ENCODE measurements at regions not wholly inside any gene's neighbourhood (a gene's known extent, or its start where the extent isn't known, plus 50 kb on each side); places are given as distances from the start of the nearest gene placed in this dataset.

DNA sequence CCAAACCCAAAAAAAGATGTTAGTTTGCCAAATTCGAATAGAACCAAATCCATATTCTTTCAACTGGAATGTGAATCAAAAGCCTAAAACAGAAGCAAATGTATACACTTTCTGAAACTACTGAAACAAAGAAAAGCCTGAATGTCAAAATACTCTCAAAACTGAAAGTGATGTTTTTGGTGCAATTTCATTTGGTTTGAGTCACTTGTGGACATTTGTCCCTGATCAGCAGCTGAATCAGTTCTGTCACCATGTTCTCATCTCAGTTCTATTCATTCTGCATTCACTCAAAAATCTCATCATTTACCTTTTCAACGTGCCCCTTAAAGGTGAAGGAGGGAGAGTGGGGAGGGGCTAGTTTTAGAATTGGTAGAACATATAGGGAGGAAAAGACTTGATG is 266.8 kb downstream of the ABHD5 start:
- H3K4me3 ChIP-seq (ENCODE audit: insufficient read depth, low read depth, low read length) = no peak overlapping the region
- H3K27me3 ChIP-seq (ENCODE audit: control insufficient read depth, insufficient read depth, low read length, poor library complexity, severe bottlenecking) = no peaks in the 10 kb centered on the region
- no peaks in the 10 kb centered on the region for H3K36me3 ChIP-seq (ENCODE audit: control insufficient read depth, insufficient read depth, low read length)
- no peak overlapping the region for H3K27ac ChIP-seq (ENCODE audit: insufficient read depth, low read depth, low read length, poor library complexity, severe bottlenecking)
- peaks cover 12% of the 10 kb centered on the region for H3K4me1 ChIP-seq (ENCODE audit: control insufficient read depth, insufficient read depth, low read length)
- no peaks in the 10 kb centered on the region for H3K9me3 ChIP-seq (ENCODE audit: control insufficient read depth, low read length)
- 84 to 100% methylated on average over 1 to 2 of the region's 2 CpGs for WGBS, 2 experiments

GRCh38 chr3:43958005-43958770 is 267.4 kb downstream of the ABHD5 start:
- H3K36me3 ChIP-seq (ENCODE audit: control insufficient read depth, insufficient read depth, low read length) = no peaks in the 10 kb centered on the region
- no peak overlapping the region for H3K27ac ChIP-seq (ENCODE audit: insufficient read depth, low read depth, low read length, poor library complexity, severe bottlenecking)
- 92% methylated on average over 16 of the region's 16 CpGs for WGBS, 2 experiments
- H3K9me3 ChIP-seq (ENCODE audit: control insufficient read depth, low read length) = no peaks in the 10 kb centered on the region
- no peaks in the 10 kb centered on the region for H3K27me3 ChIP-seq (ENCODE audit: control insufficient read depth, insufficient read depth, low read length, poor library complexity, severe bottlenecking)
- peaks cover 12% of the 10 kb centered on the region for H3K4me1 ChIP-seq (ENCODE audit: control insufficient read depth, insufficient read depth, low read length)
- no peak overlapping the region for H3K4me3 ChIP-seq (ENCODE audit: insufficient read depth, low read depth, low read length)

GRCh38 chr3:43958973-43959372 is 268.2 kb downstream of the ABHD5 start:
- Histone ChIP-seq H3K27ac (ENCODE audit: insufficient read depth, low read depth, low read length, poor library complexity, severe bottlenecking) (no peak overlapping the region), H3K36me3 (ENCODE audit: control insufficient read depth, insufficient read depth, low read length) (no peaks in the 10 kb centered on the region), H3K4me1 (ENCODE audit: control insufficient read depth, insufficient read depth, low read length) (peaks cover 12% of the 10 kb centered on the region), H3K4me3 (ENCODE audit: insufficient read depth, low read depth, low read length) (no peak overlapping the region), H3K9me3 (ENCODE audit: control insufficient read depth, low read length) (no peaks in the 10 kb centered on the region), H3K27me3 (ENCODE audit: control insufficient read depth, insufficient read depth, low read length, poor library complexity, severe bottlenecking) (no peaks in the 10 kb centered on the region)
- 90 to 95% methylated on average over 3 of the region's 3 CpGs for WGBS, 2 experiments

- Histone ChIP-seq H3K9me3 (ENCODE audit: control insufficient read depth, low read length) (no peaks in the 10 kb centered on the region), H3K27ac (ENCODE audit: insufficient read depth, low read depth, low read length, poor library complexity, severe bottlenecking) (no peak overlapping the region), H3K4me3 (ENCODE audit: insufficient read depth, low read depth, low read length) (no peak overlapping the region), H3K4me1 (ENCODE audit: control insufficient read depth, insufficient read depth, low read length) (peaks cover 12% of the 10 kb centered on the region), H3K36me3 (ENCODE audit: control insufficient read depth, insufficient read depth, low read length) (no peaks in the 10 kb centered on the region), H3K27me3 (ENCODE audit: control insufficient read depth, insufficient read depth, low read length, poor library complexity, severe bottlenecking) (no peaks in the 10 kb centered on the region)
- 68 to 71% methylated on average over 10 of the region's 10 CpGs for WGBS, 2 experiments
Measured at GRCh38 chr3:43959498-43960447, 269.0 kb downstream of the ABHD5 start.

DNA sequence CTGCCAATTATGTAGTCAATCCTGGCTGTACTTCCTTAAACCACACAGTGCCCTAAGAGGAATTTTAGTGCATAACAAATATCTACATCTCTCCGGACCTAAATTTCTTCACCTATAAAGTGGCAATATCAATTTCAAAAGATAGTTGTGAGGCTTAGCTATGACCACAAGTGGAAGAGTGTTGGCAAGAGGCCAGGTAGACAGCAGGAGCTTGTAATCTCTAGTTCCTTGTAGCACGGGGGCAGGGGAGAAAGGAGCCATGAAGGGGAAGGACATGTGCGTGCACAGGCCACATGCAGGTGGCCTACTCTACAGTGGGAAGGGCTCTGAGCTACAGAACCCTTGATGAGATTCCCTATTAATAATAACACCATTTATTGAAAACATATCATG is 269.7 kb downstream of the ABHD5 start:
- Histone ChIP-seq H3K9me3 (ENCODE audit: control insufficient read depth, low read length) (no peaks in the 10 kb centered on the region), H3K27ac (ENCODE audit: insufficient read depth, low read depth, low read length, poor library complexity, severe bottlenecking) (no peak overlapping the region), H3K36me3 (ENCODE audit: control insufficient read depth, insufficient read depth, low read length) (no peaks in the 10 kb centered on the region), H3K4me1 (ENCODE audit: control insufficient read depth, insufficient read depth, low read length) (peaks cover 12% of the 10 kb centered on the region), H3K27me3 (ENCODE audit: control insufficient read depth, insufficient read depth, low read length, poor library complexity, severe bottlenecking) (no peaks in the 10 kb centered on the region), H3K4me3 (ENCODE audit: insufficient read depth, low read depth, low read length) (no peak overlapping the region)
- 84 to 89% methylated on average over 3 of the region's 3 CpGs for WGBS, 2 experiments

DNA sequence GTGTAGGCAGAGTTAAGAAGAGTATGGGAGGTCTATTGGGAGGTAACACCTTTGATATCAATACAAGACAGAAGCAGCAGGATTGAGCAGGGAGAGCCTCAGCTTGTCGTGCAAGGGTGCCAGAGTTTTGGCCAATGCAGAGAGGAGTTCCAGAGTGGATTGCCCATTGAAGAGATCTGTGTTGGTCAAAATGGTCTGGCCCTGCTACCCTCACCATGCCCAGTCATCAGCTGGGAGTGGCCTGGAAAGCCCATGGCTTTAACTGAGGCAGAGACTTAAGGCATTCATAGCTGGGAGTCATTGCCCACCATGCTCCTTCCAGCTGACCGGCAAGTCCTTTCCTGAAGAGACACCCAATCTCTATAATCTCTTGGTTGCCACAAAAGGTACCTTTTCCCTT is 271.3 kb downstream of the ABHD5 start:
- no peak overlapping the region for H3K4me3 ChIP-seq (ENCODE audit: insufficient read depth, low read depth, low read length)
- no peaks in the 10 kb centered on the region for H3K27me3 ChIP-seq (ENCODE audit: control insufficient read depth, insufficient read depth, low read length, poor library complexity, severe bottlenecking)
- H3K4me1 ChIP-seq (ENCODE audit: control insufficient read depth, insufficient read depth, low read length) = peaks cover 17% of the 10 kb centered on the region
- H3K36me3 ChIP-seq (ENCODE audit: control insufficient read depth, insufficient read depth, low read length) = no peaks in the 10 kb centered on the region
- H3K27ac ChIP-seq (ENCODE audit: insufficient read depth, low read depth, low read length, poor library complexity, severe bottlenecking) = no peak overlapping the region
- WGBS, 2 experiments = 67 to 77% methylated on average over 2 of the region's 2 CpGs
- H3K9me3 ChIP-seq (ENCODE audit: control insufficient read depth, low read length) = no peaks in the 10 kb centered on the region

- H3K4me3 ChIP-seq (ENCODE audit: insufficient read depth, low read depth, low read length) = no peak overlapping the region
- H3K27me3 ChIP-seq (ENCODE audit: control insufficient read depth, insufficient read depth, low read length, poor library complexity, severe bottlenecking) = no peaks in the 10 kb centered on the region
- H3K36me3 ChIP-seq (ENCODE audit: control insufficient read depth, insufficient read depth, low read length) = no peaks in the 10 kb centered on the region
- 87 to 90% methylated on average over 5 of the region's 5 CpGs for WGBS, 2 experiments
- H3K27ac ChIP-seq (ENCODE audit: insufficient read depth, low read depth, low read length, poor library complexity, severe bottlenecking) = no peak overlapping the region
- peaks cover 17% of the 10 kb centered on the region for H3K4me1 ChIP-seq (ENCODE audit: control insufficient read depth, insufficient read depth, low read length)
- no peaks in the 10 kb centered on the region for H3K9me3 ChIP-seq (ENCODE audit: control insufficient read depth, low read length)
Measured at GRCh38 chr3:43963208-43963607, 272.5 kb downstream of the ABHD5 start.

DNA sequence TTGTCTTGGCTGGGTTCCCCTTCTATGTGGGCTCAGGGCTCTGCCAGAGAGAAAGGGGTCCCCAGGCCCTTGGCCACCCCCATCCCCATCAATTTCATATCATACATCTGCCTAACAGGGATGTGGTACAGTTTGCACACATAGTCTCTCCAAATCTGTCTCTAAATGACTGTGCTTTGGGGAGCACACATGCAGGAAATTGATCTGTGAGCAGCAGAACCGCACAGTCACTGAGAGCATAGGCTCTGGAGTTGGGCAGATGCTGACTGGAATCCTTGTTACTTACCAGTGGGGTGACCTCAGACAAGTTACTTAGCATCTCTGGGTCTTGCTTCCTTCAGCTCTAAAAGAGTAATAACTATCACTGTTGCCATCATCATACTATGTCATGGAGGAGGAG is 273.9 kb downstream of the ABHD5 start:
- Histone ChIP-seq H3K27ac (ENCODE audit: insufficient read depth, low read depth, low read length, poor library complexity, severe bottlenecking) (no peak overlapping the region), H3K9me3 (ENCODE audit: control insufficient read depth, low read length) (no peaks in the 10 kb centered on the region), H3K4me1 (ENCODE audit: control insufficient read depth, insufficient read depth, low read length) (peaks cover 9% of the 10 kb centered on the region), H3K27me3 (ENCODE audit: control insufficient read depth, insufficient read depth, low read length, poor library complexity, severe bottlenecking) (no peaks in the 10 kb centered on the region), H3K36me3 (ENCODE audit: control insufficient read depth, insufficient read depth, low read length) (no peaks in the 10 kb centered on the region), H3K4me3 (ENCODE audit: insufficient read depth, low read depth, low read length) (no peak overlapping the region)
- WGBS, 2 experiments = 86 to 92% methylated on average over 1 of the region's 1 CpG

DNA sequence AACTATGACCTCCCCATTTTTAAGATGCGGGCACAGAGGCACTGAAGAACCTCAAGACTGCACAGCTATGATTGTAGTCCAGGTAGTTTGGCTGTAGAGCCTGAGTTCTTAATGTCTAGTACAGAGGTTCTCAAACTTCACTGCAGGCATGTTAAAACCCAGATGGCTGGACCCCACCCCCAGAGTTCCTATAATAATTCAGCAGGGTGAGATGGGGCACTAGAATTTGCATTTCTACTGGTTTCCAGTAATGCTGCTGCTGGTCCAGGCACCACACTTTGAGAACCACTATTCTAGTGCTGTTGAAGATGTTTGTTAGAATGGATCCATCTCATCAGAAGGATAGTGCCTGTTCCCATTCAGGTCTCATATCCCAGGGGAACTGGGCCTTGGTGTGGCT is 274.9 kb downstream of the ABHD5 start:
- H3K27ac ChIP-seq (ENCODE audit: insufficient read depth, low read depth, low read length, poor library complexity, severe bottlenecking) = no peak overlapping the region
- H3K36me3 ChIP-seq (ENCODE audit: control insufficient read depth, insufficient read depth, low read length) = no peaks in the 10 kb centered on the region
- WGBS, 2 experiments = 93% methylated on average over 1 of the region's 1 CpG

GRCh38 chr3:43966126-43966525 is 275.4 kb downstream of the ABHD5 start:
- 82 to 88% methylated on average over 6 of the region's 6 CpGs for WGBS, 2 experiments
- peaks cover 5% of the 10 kb centered on the region for H3K4me1 ChIP-seq (ENCODE audit: control insufficient read depth, insufficient read depth, low read length)
- H3K4me3 ChIP-seq (ENCODE audit: insufficient read depth, low read depth, low read length) = no peak overlapping the region
- H3K27ac ChIP-seq (ENCODE audit: insufficient read depth, low read depth, low read length, poor library complexity, severe bottlenecking) = no peak overlapping the region
- no peaks in the 10 kb centered on the region for H3K36me3 ChIP-seq (ENCODE audit: control insufficient read depth, insufficient read depth, low read length)
- no peaks in the 10 kb centered on the region for H3K9me3 ChIP-seq (ENCODE audit: control insufficient read depth, low read length)
- H3K27me3 ChIP-seq (ENCODE audit: control insufficient read depth, insufficient read depth, low read length, poor library complexity, severe bottlenecking) = no peaks in the 10 kb centered on the region

More for the DNA sequence above, 274.9 kb downstream of the ABHD5 start:
- H3K4me3 ChIP-seq (ENCODE audit: insufficient read depth, low read depth, low read length) = no peak overlapping the region
- H3K27me3 ChIP-seq (ENCODE audit: control insufficient read depth, insufficient read depth, low read length, poor library complexity, severe bottlenecking) = no peaks in the 10 kb centered on the region
- H3K4me1 ChIP-seq (ENCODE audit: control insufficient read depth, insufficient read depth, low read length) = peaks cover 5% of the 10 kb centered on the region
- H3K9me3 ChIP-seq (ENCODE audit: control insufficient read depth, low read length) = no peaks in the 10 kb centered on the region
